Left renal pelvis (tissue), 4 donors: ENCODE measurements at regions not wholly inside any gene's neighbourhood (a gene's known extent, or its start where the extent isn't known, plus 50 kb on each side); places are given as distances from the start of the nearest gene placed in this dataset.
"Not testable (repeated sequence)": the region's sequence is repeated elsewhere in the genome, so short reads cannot be mapped to it uniquely, and the experiment has no call there.

ENCODE experiments used
- DNase-seq, 4 donors: peaks; one replicate each; pipeline ENCODE4 v3.0.0-alpha.2; 2013; ENCODE audit warnings: low read depth in 4 of 4, low spot score in 3 of 4

- DNase-seq, result no peak
Measured at GRCh38 chr5:68995845-68996545, 97.8 kb upstream of the SLC30A5 start.

- no peak for DNase-seq
Measured at GRCh38 chr5:68999181-68999580, 94.6 kb upstream of the SLC30A5 start.

- DNase-seq, result no peak
Measured at GRCh38 chr5:69000216-69000919, 93.4 kb upstream of the SLC30A5 start.

- DNase-seq, result no peak
Measured at GRCh38 chr5:69000949-69001348, 92.9 kb upstream of the SLC30A5 start.

GRCh38 chr5:69001627-69002026 is 92.2 kb upstream of the SLC30A5 start:
- no peak for DNase-seq

- DNase-seq, result no peak
Measured at GRCh38 chr5:69004127-69004526, 89.7 kb upstream of the SLC30A5 start.

GRCh38 chr5:69004676-69005075 is 89.1 kb upstream of the SLC30A5 start:
- DNase-seq, result no peak

GRCh38 chr5:69006030-69006429 is 87.8 kb upstream of the SLC30A5 start:
- no peak for DNase-seq

GRCh38 chr5:69007163-69007562 is 86.7 kb upstream of the SLC30A5 start:
- no peak for DNase-seq

- DNase-seq, result peak; percentile 14 to 54 (median 48)
Measured at GRCh38 chr5:69007726-69008368, 86.0 kb upstream of the SLC30A5 start.

GRCh38 chr5:69010476-69010875 is 83.3 kb upstream of the SLC30A5 start:
- no peak for DNase-seq

GRCh38 chr5:69011910-69012309 is 81.9 kb upstream of the SLC30A5 start:
- no peak for DNase-seq

- DNase-seq, result no peak
Measured at GRCh38 chr5:69013481-69013880, 80.3 kb upstream of the SLC30A5 start.

GRCh38 chr5:69014007-69014406 is 79.8 kb upstream of the SLC30A5 start:
- not testable (repeated sequence) for DNase-seq

- no peak for DNase-seq
Measured at GRCh38 chr5:69019668-69020375, 74.0 kb upstream of the SLC30A5 start.

GRCh38 chr5:69024241-69024651 is 69.6 kb upstream of the SLC30A5 start:
- DNase-seq, result no peak

GRCh38 chr5:69029292-69029691 is 64.5 kb upstream of the SLC30A5 start:
- no peak for DNase-seq

GRCh38 chr5:69030358-69031062 is 63.3 kb upstream of the SLC30A5 start:
- DNase-seq, result no peak

- DNase-seq, result no peak
Measured at GRCh38 chr5:69032009-69032408, 61.8 kb upstream of the SLC30A5 start.

- DNase-seq, result no peak
Measured at GRCh38 chr5:69033690-69034089, 60.1 kb upstream of the SLC30A5 start.

- no peak for DNase-seq
Measured at GRCh38 chr5:69034898-69035297, 58.9 kb upstream of the SLC30A5 start.
